Prostate gland (tissue), 2 donors: ENCODE measurements at regions not wholly inside any gene's neighbourhood (a gene's known extent, or its start where the extent isn't known, plus 50 kb on each side); places are given as distances from the start of the nearest gene placed in this dataset.

Experiments used
- CTCF ChIP-seq, 4 experiments: fragments of 200-600 bp in 2 of 4; fragments of 450-650 bp in 2 of 4; sonication (generic) in 2 of 4; IDR thresholded peaks; 1 replicate in 3 of 4; 2 replicates in 1 of 4; pipeline ENCODE4 v1.5.1; 2016 to 2019; ENCODE audit warnings: antibody characterized with exemption in 4 of 4, mild to moderate bottlenecking in 2 of 4, moderate library complexity in 2 of 4
- POLR2A ChIP-seq: fragments of 450-650 bp; IDR thresholded peaks from one replicate; pipeline ENCODE4 v1.6.1; 2016; ENCODE audit warnings: antibody characterized with exemption, mild to moderate bottlenecking
- POLR2AphosphoS5 ChIP-seq: sonication (generic); formaldehyde crosslinking; IDR thresholded peaks from one replicate; pipeline ENCODE4 v1.6.1; 2017; ENCODE audit warnings: antibody characterized with exemption

GRCh38 chr1:87190402-87190801 lies 138.3 kb upstream of the LMO4 start:
- TF ChIP-seq POLR2A (no peak), CTCF (IDR thresholded peaks at IDR 0.05) (no peak), POLR2AphosphoS5 (no peak)
